ENCODE measurements at regions not wholly inside any gene's neighbourhood (a gene's known extent, or its start where the extent isn't known, plus 50 kb on each side); places are given as distances from the start of the nearest gene placed in this dataset.

DNA sequence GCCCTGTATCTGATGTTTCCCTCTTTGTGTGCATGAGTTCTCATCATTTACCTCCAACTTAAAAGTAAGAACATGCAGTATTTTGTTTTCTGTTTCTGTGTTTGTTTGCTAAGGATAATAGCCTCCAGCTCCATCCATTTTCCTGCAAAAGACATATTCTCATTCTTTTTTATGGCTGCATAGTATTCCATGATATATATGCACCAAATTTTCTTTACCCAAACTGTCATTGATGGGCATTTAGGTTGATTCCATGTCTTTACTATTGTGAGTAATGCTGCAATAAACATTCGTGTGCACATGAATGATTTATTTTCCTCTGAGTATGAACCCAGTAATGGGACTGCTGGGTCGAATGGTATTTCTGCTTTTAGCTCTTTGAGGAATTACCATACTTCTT lies 163.4 kb downstream of the TMEM26 start:
- no peak overlapping the region for H3K27ac ChIP-seq (ENCODE audit: low read length)
- no peaks in the 10 kb centered on the region for H3K9me3 ChIP-seq (ENCODE audit: control insufficient read depth, low read length)
- intact Hi-C loops (cut with DNase I): loop anchor here (5.0 to 10.0 kb wide), 5 partner anchors 145 to 478 kb away; no protein-coding TSS in a partner anchor
- H3K27me3 ChIP-seq (ENCODE audit: control insufficient read depth, insufficient read depth): no peaks in the 10 kb centered on the region
- no peak for ATAC-seq
- 85% methylated on average over 2 of the region's 2 CpGs for WGBS
- H3K4me3 ChIP-seq (ENCODE audit: low read length): no peak overlapping the region
- DNase-seq: no peak
- no peaks in the 10 kb centered on the region for H3K4me1 ChIP-seq (ENCODE audit: control insufficient read depth, insufficient read depth, low read length)

DNA sequence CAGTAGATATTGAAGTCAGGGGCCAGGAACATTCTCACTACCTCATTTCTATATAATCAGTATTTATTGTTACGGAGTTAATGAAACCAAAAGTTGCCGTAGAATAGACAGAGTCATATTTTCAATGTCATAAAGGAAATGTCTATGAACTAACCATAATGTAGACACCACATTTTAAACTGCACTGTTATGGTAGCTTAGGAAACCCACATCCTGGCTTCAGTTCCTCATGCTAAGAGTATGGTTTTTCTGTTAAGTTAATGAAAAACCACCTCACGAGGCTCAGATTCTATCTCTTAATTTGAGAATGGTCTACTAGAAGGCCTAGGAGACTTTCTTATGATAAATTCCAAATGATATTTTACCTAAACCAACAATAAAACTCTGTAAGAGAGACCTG lies 166.5 kb downstream of the TMEM26 start:
- intact Hi-C loops (cut with DNase I): loop anchor here (5.0 to 10.0 kb wide), 5 partner anchors 142 to 474 kb away; no protein-coding TSS in a partner anchor
- ATAC-seq (no peak), DNase-seq (no peak)
- Histone ChIP-seq H3K27ac (ENCODE audit: low read length) (no peak overlapping the region), H3K27me3 (ENCODE audit: control insufficient read depth, insufficient read depth) (no peaks in the 10 kb centered on the region), H3K4me3 (ENCODE audit: low read length) (no peak overlapping the region), H3K4me1 (ENCODE audit: control insufficient read depth, insufficient read depth, low read length) (no peaks in the 10 kb centered on the region), H3K9me3 (ENCODE audit: control insufficient read depth, low read length) (no peaks in the 10 kb centered on the region)
- 74% methylated on average over 3 of the region's 3 CpGs for WGBS

DNA sequence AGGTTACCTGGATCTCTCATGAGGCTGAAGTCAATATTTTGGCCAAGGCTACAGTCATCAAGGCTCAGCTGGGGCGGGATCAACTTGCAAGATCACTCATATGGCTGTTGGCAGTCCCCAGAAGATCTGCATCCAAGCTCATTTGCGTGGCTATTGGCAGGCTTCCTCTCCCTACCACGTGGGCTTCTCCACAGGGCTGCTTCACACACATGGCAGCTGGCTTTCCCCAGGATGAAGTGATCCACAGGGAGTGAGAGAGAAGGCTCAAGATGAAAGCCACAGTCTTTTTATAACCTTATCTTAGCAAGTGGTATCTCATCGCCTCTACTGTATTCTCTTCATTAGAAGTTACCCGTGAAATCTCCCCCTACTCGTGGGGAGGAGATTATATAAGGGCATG lies 167.4 kb downstream of the TMEM26 start:
- Histone ChIP-seq H3K9me3 (ENCODE audit: control insufficient read depth, low read length) (no peaks in the 10 kb centered on the region), H3K27ac (ENCODE audit: low read length) (no peak overlapping the region), H3K27me3 (ENCODE audit: control insufficient read depth, insufficient read depth) (no peaks in the 10 kb centered on the region), H3K4me3 (ENCODE audit: low read length) (no peak overlapping the region), H3K4me1 (ENCODE audit: control insufficient read depth, insufficient read depth, low read length) (no peaks in the 10 kb centered on the region)
- ATAC-seq (no peak), DNase-seq (peak in 2 of 3 donors; percentile 9 to 22)
- intact Hi-C loops (cut with DNase I): loop anchor here (5.0 to 10.0 kb wide), 5 partner anchors 141 to 473 kb away; no protein-coding TSS in a partner anchor
- WGBS: 47% methylated on average over 6 of the region's 6 CpGs

DNA sequence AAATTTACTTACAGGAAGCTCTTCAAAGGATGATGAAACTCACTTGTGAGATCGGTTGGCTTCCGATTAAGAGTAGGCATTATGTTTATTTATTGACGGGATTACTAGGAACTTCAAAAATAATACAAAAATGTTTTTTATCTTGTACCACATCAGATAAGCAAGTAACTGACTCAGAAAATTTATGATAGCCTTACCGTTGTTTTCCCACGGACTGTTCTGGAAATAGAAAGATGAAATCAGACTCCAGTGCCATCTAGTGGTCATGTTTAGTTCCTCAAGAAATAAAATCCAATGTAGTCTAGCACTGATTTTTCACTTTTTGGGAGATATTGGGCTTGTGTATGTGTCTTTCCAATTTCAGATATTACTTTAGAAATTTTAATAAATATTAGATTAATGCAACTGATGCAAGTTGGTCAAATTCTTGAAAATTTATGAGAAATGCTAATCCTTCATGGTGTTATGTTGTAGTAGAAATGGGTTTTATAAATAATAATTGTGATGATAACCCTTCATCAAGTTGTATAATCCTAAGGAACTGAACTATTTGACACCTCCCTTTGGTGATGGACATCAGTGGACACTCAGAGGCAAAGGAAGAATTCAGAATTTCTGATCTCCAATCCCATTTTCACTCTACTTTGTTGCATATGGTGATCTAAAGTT lies 168.8 kb downstream of the TMEM26 start:
- peak in 1 of 2 donors; percentile 37 for ATAC-seq
- DNase-seq: no peak
- 9% methylated on average over 5 of the region's 5 CpGs for WGBS
- no peaks in the 10 kb centered on the region for H3K4me1 ChIP-seq (ENCODE audit: control insufficient read depth, insufficient read depth, low read length)
- H3K27ac ChIP-seq (ENCODE audit: low read length): no peak overlapping the region
- H3K27me3 ChIP-seq (ENCODE audit: control insufficient read depth, insufficient read depth): no peaks in the 10 kb centered on the region
- intact Hi-C loops (cut with DNase I): loop anchor here (5.0 to 10.0 kb wide), 7 partner anchors 140 to 472 kb away; no protein-coding TSS in a partner anchor
- no peak overlapping the region for H3K4me3 ChIP-seq (ENCODE audit: low read length)
- no peaks in the 10 kb centered on the region for H3K9me3 ChIP-seq (ENCODE audit: control insufficient read depth, low read length)

DNA sequence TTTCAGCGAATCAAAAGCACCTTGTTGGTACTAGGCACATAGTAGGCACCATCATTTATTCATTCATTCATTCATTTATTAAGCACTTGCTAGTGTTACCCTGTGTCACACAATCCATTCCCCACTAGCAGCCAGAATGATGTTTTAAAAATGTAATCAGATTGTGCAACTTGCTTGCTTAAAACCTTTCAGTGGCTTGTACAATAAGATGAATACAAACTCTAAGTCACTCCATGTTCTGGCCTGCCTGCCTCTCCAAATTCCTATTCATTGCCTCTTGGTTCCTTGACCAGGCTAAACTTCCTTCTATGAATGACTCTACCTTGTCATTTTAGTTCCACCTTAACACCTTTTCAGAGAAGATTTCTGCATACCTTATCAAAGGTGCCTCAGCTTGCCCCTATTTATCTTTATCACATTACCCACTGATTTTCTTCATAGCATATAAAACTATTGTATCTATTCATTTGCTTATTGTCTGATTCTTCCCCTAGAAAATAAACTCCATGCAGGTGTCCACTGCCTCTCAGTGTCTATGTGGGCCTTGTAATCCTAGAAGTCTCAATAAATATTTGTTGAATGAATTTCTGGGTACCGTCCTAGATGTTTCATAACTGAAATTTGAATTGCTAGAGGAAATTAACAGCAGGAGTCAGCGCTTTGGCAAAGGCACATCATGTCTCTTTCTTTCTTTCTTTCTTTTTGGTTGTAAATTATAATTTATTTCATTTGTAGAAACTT lies 169.5 kb downstream of the TMEM26 start:
- Histone ChIP-seq H3K27ac (ENCODE audit: low read length) (no peak overlapping the region), H3K4me1 (ENCODE audit: control insufficient read depth, insufficient read depth, low read length) (no peaks in the 10 kb centered on the region), H3K4me3 (ENCODE audit: low read length) (no peak overlapping the region), H3K27me3 (ENCODE audit: control insufficient read depth, insufficient read depth) (no peaks in the 10 kb centered on the region), H3K9me3 (ENCODE audit: control insufficient read depth, low read length) (no peaks in the 10 kb centered on the region)
- intact Hi-C loops (cut with DNase I): loop anchor here (5.0 to 10.0 kb wide), 7 partner anchors 139 to 471 kb away; no protein-coding TSS in a partner anchor
- ATAC-seq: no peak
- 63% methylated on average over 3 of the region's 3 CpGs for WGBS
- DNase-seq: no peak

DNA sequence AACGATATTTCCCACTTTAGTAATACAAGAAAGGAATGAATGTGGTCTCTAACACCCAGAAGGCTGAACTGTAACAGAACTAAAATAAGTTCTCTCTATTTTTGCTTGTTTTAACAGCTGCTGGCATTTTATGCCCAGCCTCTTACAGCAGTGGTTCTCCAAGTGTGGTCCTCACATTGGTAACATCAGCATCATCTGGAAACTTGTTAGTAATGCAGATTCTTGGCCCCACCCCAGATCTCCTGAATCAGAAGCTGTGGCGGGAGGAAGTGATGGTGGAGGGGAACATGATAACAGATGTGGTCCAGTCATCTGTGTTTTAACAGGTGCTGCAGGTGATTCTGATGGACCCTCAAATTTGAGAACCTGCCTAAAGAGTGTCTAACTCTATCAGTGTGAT lies 170.1 kb downstream of the TMEM26 start:
- ATAC-seq (no peak), DNase-seq (no peak)
- intact Hi-C loops (cut with DNase I): loop anchor here (5.0 to 10.0 kb wide), 7 partner anchors 138 to 471 kb away; no protein-coding TSS in a partner anchor
- no peaks in the 10 kb centered on the region for H3K9me3 ChIP-seq (ENCODE audit: control insufficient read depth, low read length)
- H3K27me3 ChIP-seq (ENCODE audit: control insufficient read depth, insufficient read depth): no peaks in the 10 kb centered on the region
- no peak overlapping the region for H3K4me3 ChIP-seq (ENCODE audit: low read length)
- H3K27ac ChIP-seq (ENCODE audit: low read length): no peak overlapping the region
- no peaks in the 10 kb centered on the region for H3K4me1 ChIP-seq (ENCODE audit: control insufficient read depth, insufficient read depth, low read length)
- WGBS: 90% methylated on average over 2 of the region's 2 CpGs

DNA sequence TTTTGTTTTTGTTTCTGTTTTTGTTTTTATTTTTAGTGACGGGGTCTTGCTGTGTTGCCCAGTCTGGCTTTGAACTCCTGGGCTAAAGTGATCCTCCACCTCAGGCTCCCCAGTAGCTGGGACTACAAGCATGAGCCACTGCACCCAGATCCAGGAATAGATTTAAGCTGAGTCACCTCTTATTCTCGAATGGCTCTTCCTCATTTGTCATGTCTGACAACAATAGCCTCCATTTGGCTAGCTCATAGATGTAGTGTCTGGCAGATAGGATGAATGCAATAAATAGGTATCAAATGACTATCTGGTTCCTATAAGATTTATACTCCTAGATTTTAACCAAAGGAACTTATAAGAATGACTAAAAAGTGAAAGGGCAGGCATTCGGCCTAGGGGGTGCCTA lies 172.9 kb downstream of the TMEM26 start:
- no peak for DNase-seq

DNA sequence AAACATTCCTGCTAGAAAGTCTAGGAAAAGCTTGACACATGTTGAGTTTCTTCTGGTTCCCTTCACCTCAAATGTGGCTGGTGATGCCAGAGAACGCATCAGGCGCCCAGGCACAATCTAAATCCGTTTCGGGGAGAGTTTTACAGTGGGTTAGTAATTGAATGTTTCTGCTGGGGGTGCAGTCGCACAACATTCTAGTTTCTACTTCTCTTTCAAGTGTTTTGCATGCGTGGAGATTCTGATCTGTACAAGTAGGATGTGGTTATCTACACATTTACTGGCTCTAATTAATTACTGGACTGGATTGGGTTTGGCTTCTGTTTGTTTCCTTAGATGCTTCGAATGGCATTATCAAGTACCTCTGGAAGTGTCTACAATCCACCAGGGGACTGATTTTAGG lies 173.8 kb downstream of the TMEM26 start:
- ATAC-seq (no peak), DNase-seq (no peak)
- Histone ChIP-seq H3K27me3 (ENCODE audit: control insufficient read depth, insufficient read depth) (no peaks in the 10 kb centered on the region), H3K4me1 (ENCODE audit: control insufficient read depth, insufficient read depth, low read length) (no peaks in the 10 kb centered on the region), H3K27ac (ENCODE audit: low read length) (no peak overlapping the region), H3K9me3 (ENCODE audit: control insufficient read depth, low read length) (no peaks in the 10 kb centered on the region), H3K4me3 (ENCODE audit: low read length) (no peak overlapping the region)
- WGBS: 84% methylated on average over 7 of the region's 7 CpGs
- intact Hi-C loops (cut with DNase I): no loop called here

More for the DNA sequence above, 172.9 kb downstream of the TMEM26 start:
- Histone ChIP-seq H3K27me3 (ENCODE audit: control insufficient read depth, insufficient read depth) (no peaks in the 10 kb centered on the region), H3K4me3 (ENCODE audit: low read length) (no peak overlapping the region), H3K27ac (ENCODE audit: low read length) (no peak overlapping the region), H3K9me3 (ENCODE audit: control insufficient read depth, low read length) (no peaks in the 10 kb centered on the region), H3K4me1 (ENCODE audit: control insufficient read depth, insufficient read depth, low read length) (no peaks in the 10 kb centered on the region)
- intact Hi-C loops (cut with DNase I): loop anchor here (5.0 to 10.0 kb wide), 7 partner anchors 136 to 468 kb away; no protein-coding TSS in a partner anchor
- 74% methylated on average over 3 of the region's 3 CpGs for WGBS
- no peak for ATAC-seq

DNA sequence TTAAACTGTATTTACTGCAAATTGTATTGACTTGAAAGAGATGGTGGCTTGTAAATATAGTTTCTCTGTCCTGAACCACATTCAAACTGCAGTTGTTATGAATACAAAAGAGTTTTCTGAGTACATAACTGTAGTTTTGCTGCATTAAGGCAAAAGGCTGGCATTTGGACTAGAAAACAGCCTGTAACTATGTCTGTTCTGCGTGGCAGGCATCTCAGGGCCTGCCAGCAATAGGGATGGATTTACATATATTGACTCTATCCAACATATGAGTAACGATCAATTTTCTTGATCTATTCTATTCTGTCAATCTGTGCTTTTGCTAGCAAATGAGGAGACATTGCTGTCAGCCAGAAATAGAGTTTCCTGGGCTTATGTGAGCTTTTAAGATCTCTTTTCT lies 174.6 kb downstream of the TMEM26 start:
- no peaks in the 10 kb centered on the region for H3K27me3 ChIP-seq (ENCODE audit: control insufficient read depth, insufficient read depth)
- ATAC-seq: no peak
- H3K27ac ChIP-seq (ENCODE audit: low read length): no peak overlapping the region
- H3K4me1 ChIP-seq (ENCODE audit: control insufficient read depth, insufficient read depth, low read length): no peaks in the 10 kb centered on the region
- WGBS: 93% methylated on average over 2 of the region's 2 CpGs
- no peak for DNase-seq
- no peaks in the 10 kb centered on the region for H3K9me3 ChIP-seq (ENCODE audit: control insufficient read depth, low read length)
- intact Hi-C loops (cut with DNase I): no loop called here
- H3K4me3 ChIP-seq (ENCODE audit: low read length): no peak overlapping the region

DNA sequence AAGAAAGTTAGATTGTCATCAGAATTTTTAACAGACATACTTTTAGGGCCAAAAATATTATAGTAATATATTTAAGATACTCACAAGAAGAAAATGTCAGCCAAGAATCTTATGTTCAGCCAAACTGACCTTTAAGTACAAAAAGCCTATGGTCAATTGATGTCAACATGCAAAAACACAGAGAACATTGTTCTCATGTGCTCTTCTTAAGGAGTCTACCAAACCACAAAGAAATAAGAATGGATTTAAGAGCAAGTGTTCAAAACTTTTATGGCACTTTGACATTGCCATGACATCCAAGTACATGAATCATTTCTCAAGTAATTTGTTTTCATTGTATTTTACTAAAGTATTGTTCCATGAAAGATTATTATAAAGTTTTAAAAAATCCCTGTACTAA lies 180.4 kb downstream of the TMEM26 start:
- Histone ChIP-seq H3K27me3 (ENCODE audit: control insufficient read depth, insufficient read depth) (no peaks in the 10 kb centered on the region), H3K9me3 (ENCODE audit: control insufficient read depth, low read length) (no peaks in the 10 kb centered on the region), H3K4me1 (ENCODE audit: control insufficient read depth, insufficient read depth, low read length) (no peaks in the 10 kb centered on the region), H3K4me3 (ENCODE audit: low read length) (no peak overlapping the region), H3K27ac (ENCODE audit: low read length) (no peak overlapping the region)
- no peak for DNase-seq
- intact Hi-C loops (cut with DNase I): no loop called here
- no peak for ATAC-seq

DNA sequence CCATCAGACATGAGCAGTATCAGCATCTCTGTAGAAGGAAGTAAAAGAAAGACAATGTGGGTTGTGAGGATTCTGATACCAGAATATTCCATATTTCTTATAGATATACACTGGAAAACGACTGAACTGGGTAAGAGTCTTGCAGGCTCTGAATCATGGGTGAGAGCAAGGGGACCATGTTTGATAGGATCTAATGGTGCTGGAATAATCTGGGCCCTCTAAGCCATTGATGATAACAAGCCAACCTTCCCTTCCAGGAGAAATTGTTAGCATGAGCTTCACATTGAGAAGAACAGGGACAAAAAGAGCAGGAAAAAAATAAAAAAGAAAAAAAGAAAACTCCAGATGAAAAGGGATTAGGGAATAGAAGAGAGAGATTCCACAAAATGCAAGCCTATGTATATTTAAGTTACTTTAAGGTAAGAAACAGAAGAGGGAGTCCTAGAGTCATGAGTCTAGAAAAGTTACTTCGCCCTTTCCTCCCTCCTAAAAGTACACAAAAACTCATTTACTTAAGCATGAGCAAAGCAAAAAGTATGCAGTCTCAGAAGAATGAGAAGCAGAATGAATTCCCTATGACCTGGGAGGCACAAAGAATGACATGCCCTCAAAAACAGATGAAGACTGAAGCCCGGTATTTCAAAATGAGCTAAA lies 181.9 kb downstream of the TMEM26 start:
- Histone ChIP-seq H3K4me3 (ENCODE audit: low read length) (no peak overlapping the region), H3K4me1 (ENCODE audit: control insufficient read depth, insufficient read depth, low read length) (no peaks in the 10 kb centered on the region), H3K27ac (ENCODE audit: low read length) (no peak overlapping the region), H3K9me3 (ENCODE audit: control insufficient read depth, low read length) (no peaks in the 10 kb centered on the region), H3K27me3 (ENCODE audit: control insufficient read depth, insufficient read depth) (no peaks in the 10 kb centered on the region)
- no peak for DNase-seq
- WGBS: 53% methylated on average over 3 of the region's 3 CpGs
- intact Hi-C loops (cut with DNase I): no loop called here
- ATAC-seq: no peak

Measured in right cardiac atrium (tissue), 5 donors.